Gastrocnemius medialis (tissue), 4 donors: ENCODE measurements at regions not wholly inside any gene's neighbourhood (a gene's known extent, or its start where the extent isn't known, plus 50 kb on each side); places are given as distances from the start of the nearest gene placed in this dataset.

Source experiments
- CTCF ChIP-seq, 5 experiments: fragments of 450-650 bp in 3 of 5; fragments of 200-600 bp in 2 of 5; sonication (generic) in 2 of 5; IDR thresholded peaks in 4 of 5; conservative IDR thresholded peaks in 1 of 5; 1 replicate in 4 of 5; 2 replicates in 1 of 5; pipeline ENCODE4 v1.5.1; 2016 to 2019; ENCODE audit warnings: antibody characterized with exemption in 5 of 5, mild to moderate bottlenecking in 3 of 5, moderate library complexity in 3 of 5
- POLR2A ChIP-seq, 2 donors: fragments of 450-650 bp; IDR thresholded peaks; one replicate each; pipeline ENCODE4 v1.6.1; 2017; ENCODE audit warnings: antibody characterized with exemption in 2 of 2, mild to moderate bottlenecking in 2 of 2, moderate library complexity in 2 of 2

- TF ChIP-seq CTCF (IDR thresholded peaks at IDR 0.05 in 4 of 5, conservative IDR thresholded peaks at IDR 0.05 in 1 of 5) = no peak
- TF ChIP-seq POLR2A (IDR thresholded peaks at IDR 0.05) = no peak
These were observed 424.5 kb upstream of the MON1B start for GRCh38 chr16:76766538-76766937.
